GM12864 (cell line): ENCODE measurements at regions not wholly inside any gene's neighbourhood (a gene's known extent, or its start where the extent isn't known, plus 50 kb on each side); places are given as distances from the start of the nearest gene placed in this dataset.

Experiments used
- DNase-seq: peaks from one replicate; pipeline ENCODE4 v3.0.0-alpha.2; 2011; ENCODE audit warnings: low read depth
- H3K4me3 ChIP-seq: 2 replicates; pipeline ENCODE4 v1.5.1; 2011; ENCODE audit warnings: mild to moderate bottlenecking, low read depth, low read length, control low read depth
- CTCF ChIP-seq: IDR thresholded peaks from 2 replicates; pipeline ENCODE4 v1.5.1; 2011; ENCODE audit warnings: low read depth, mild to moderate bottlenecking, moderate library complexity, low read length, control low read depth, inconsistent platforms; ENCODE audit errors: missing control alignments

- H3K4me3 ChIP-seq: no peak overlapping the region
Observed at GRCh38 chr4:27836523-27836922, 975.9 kb downstream of the STIM2 start.

GRCh38 chr4:27843776-27844175 is 983.1 kb downstream of the STIM2 start:
- H3K4me3 ChIP-seq: no peak overlapping the region
- TF ChIP-seq CTCF: no peak
- no peak for DNase-seq

More at GRCh38 chr4:27836523-27836922, 975.9 kb downstream of the STIM2 start:
- no peak for DNase-seq
- no peak for TF ChIP-seq CTCF

GRCh38 chr4:27844376-27844775 is 983.7 kb downstream of the STIM2 start:
- no peak for TF ChIP-seq CTCF
- DNase-seq: no peak

GRCh38 chr4:27846951-27847350 is 986.3 kb downstream of the STIM2 start:
- no peak overlapping the region for H3K4me3 ChIP-seq
- TF ChIP-seq CTCF: no peak
- DNase-seq: no peak

More at GRCh38 chr4:27844376-27844775, 983.7 kb downstream of the STIM2 start:
- H3K4me3 ChIP-seq: no peak overlapping the region

GRCh38 chr4:27861381-27861787 is 1000.7 kb downstream of the STIM2 start:
- no peak for DNase-seq
- no peak overlapping the region for H3K4me3 ChIP-seq
- no peak for TF ChIP-seq CTCF

- DNase-seq: no peak
- H3K4me3 ChIP-seq: no peak overlapping the region
- TF ChIP-seq CTCF: no peak
Observed at GRCh38 chr4:27861802-27862201, 1001.2 kb downstream of the STIM2 start.

GRCh38 chr4:27873596-27873995 is 1013.0 kb downstream of the STIM2 start:
- no peak overlapping the region for H3K4me3 ChIP-seq
- no peak for DNase-seq
- no peak for TF ChIP-seq CTCF
